ENCODE measurements at regions not wholly inside any gene's neighbourhood (a gene's known extent, or its start where the extent isn't known, plus 50 kb on each side); places are given as distances from the start of the nearest gene placed in this dataset.
"Not testable (repeated sequence)": the region's sequence is repeated elsewhere in the genome, so short reads cannot be mapped to it uniquely, and the experiment has no call there.

- not testable (repeated sequence) for DNase-seq (ENCODE audit: low read depth); H3K4me3 ChIP-seq (ENCODE audit: low read depth, low read length); H3K27me3 ChIP-seq (ENCODE audit: control insufficient read depth, insufficient read depth, low read length)
These were observed 106.1 kb downstream of the CHD1L start for GRCh38 chr1:147348592-147348991.

GRCh38 chr1:147349533-147349932, 107.0 kb downstream of the CHD1L start:
- no peak for DNase-seq (ENCODE audit: low read depth)
- H3K4me3 ChIP-seq (ENCODE audit: low read depth, low read length) = no peak overlapping the region
- no peak for TF ChIP-seq CTCF (IDR thresholded peaks at IDR 0.05; ENCODE audit: insufficient read depth, low read length, poor library complexity, severe bottlenecking)
- no peaks in the 10 kb centered on the region for H3K36me3 ChIP-seq (ENCODE audit: control insufficient read depth, insufficient read depth, low read length)
- no peaks in the 10 kb centered on the region for H3K27me3 ChIP-seq (ENCODE audit: control insufficient read depth, insufficient read depth, low read length)

More at GRCh38 chr1:147348592-147348991, 106.1 kb downstream of the CHD1L start:
- H3K36me3 ChIP-seq (ENCODE audit: control insufficient read depth, insufficient read depth, low read length) = not testable (repeated sequence)

GRCh38 chr1:147351140-147351835, 108.8 kb downstream of the CHD1L start:
- DNase-seq (ENCODE audit: low read depth) = no peak
- no peak for TF ChIP-seq CTCF (IDR thresholded peaks at IDR 0.05; ENCODE audit: insufficient read depth, low read length, poor library complexity, severe bottlenecking)
- no peak overlapping the region for H3K4me3 ChIP-seq (ENCODE audit: low read depth, low read length)
- no peaks in the 10 kb centered on the region for H3K36me3 ChIP-seq (ENCODE audit: control insufficient read depth, insufficient read depth, low read length)
- H3K27me3 ChIP-seq (ENCODE audit: control insufficient read depth, insufficient read depth, low read length) = no peaks in the 10 kb centered on the region

GRCh38 chr1:147377263-147378246, 135.1 kb downstream of the CHD1L start:
- Histone ChIP-seq H3K36me3 (ENCODE audit: control insufficient read depth, insufficient read depth, low read length) (no peaks in the 10 kb centered on the region), H3K27me3 (ENCODE audit: control insufficient read depth, insufficient read depth, low read length) (no peaks in the 10 kb centered on the region), H3K4me3 (ENCODE audit: low read depth, low read length) (no peak overlapping the region)
- no peak for TF ChIP-seq CTCF (IDR thresholded peaks at IDR 0.05; ENCODE audit: insufficient read depth, low read length, poor library complexity, severe bottlenecking)
- DNase-seq (ENCODE audit: low read depth) = no peak

- H3K36me3 ChIP-seq (ENCODE audit: control insufficient read depth, insufficient read depth, low read length) = no peaks in the 10 kb centered on the region
- H3K27me3 ChIP-seq (ENCODE audit: control insufficient read depth, insufficient read depth, low read length) = no peaks in the 10 kb centered on the region
- no peak overlapping the region for H3K4me3 ChIP-seq (ENCODE audit: low read depth, low read length)
- no peak for DNase-seq (ENCODE audit: low read depth)
- TF ChIP-seq CTCF (IDR thresholded peaks at IDR 0.05; ENCODE audit: insufficient read depth, low read length, poor library complexity, severe bottlenecking) = no peak
These were observed 137.4 kb downstream of the CHD1L start for GRCh38 chr1:147379889-147380288.

- no peak overlapping the region for H3K4me3 ChIP-seq (ENCODE audit: low read depth, low read length)
These were observed 142.3 kb downstream of the CHD1L start for GRCh38 chr1:147384804-147385203.

More at GRCh38 chr1:147384804-147385203, 142.3 kb downstream of the CHD1L start:
- TF ChIP-seq CTCF (IDR thresholded peaks at IDR 0.05; ENCODE audit: insufficient read depth, low read length, poor library complexity, severe bottlenecking) = no peak
- no peak for DNase-seq (ENCODE audit: low read depth)
- no peaks in the 10 kb centered on the region for H3K27me3 ChIP-seq (ENCODE audit: control insufficient read depth, insufficient read depth, low read length)
- no peaks in the 10 kb centered on the region for H3K36me3 ChIP-seq (ENCODE audit: control insufficient read depth, insufficient read depth, low read length)
